ENCODE measurements at regions not wholly inside any gene's neighbourhood (a gene's known extent, or its start where the extent isn't known, plus 50 kb on each side); places are given as distances from the start of the nearest gene placed in this dataset.

GRCh38 chr15:53884441-53884840 is 93.8 kb upstream of the UNC13C start:
- no peak overlapping the region for H3K4me3 ChIP-seq
- TF ChIP-seq POLR2AphosphoS5 (IDR thresholded peaks at IDR 0.05; ENCODE audit: borderline replicate concordance, low read depth, low read length) = no peak
- no peak for TF ChIP-seq FOXP2 (optimal IDR thresholded peaks at IDR 0.05; ENCODE audit: control extremely low read depth, extremely low read length, insufficient read depth)
- TF ChIP-seq EZH2 (IDR thresholded peaks at IDR 0.05) = no peak
- DNase-seq (ENCODE audit: low read depth, low spot score) = no peak

GRCh38 chr15:53882311-53882710 is 95.9 kb upstream of the UNC13C start:
- no peak overlapping the region for H3K4me3 ChIP-seq
- TF ChIP-seq POLR2AphosphoS5 (IDR thresholded peaks at IDR 0.05; ENCODE audit: borderline replicate concordance, low read depth, low read length) (no peak), FOXP2 (optimal IDR thresholded peaks at IDR 0.05; ENCODE audit: control extremely low read depth, extremely low read length, insufficient read depth) (no peak), EZH2 (IDR thresholded peaks at IDR 0.05) (no peak)
- DNase-seq (ENCODE audit: low read depth, low spot score) = no peak
- no peaks in the 10 kb centered on the region for H3K9me3 ChIP-seq (ENCODE audit: low read depth, low read length)
- no peak overlapping the region for H3K9ac ChIP-seq (ENCODE audit: insufficient read length)
- H3K36me3 ChIP-seq (ENCODE audit: insufficient read depth, low read length) = no peaks in the 10 kb centered on the region
- no peak overlapping the region for H3K27ac ChIP-seq

More at GRCh38 chr15:53884441-53884840, 93.8 kb upstream of the UNC13C start:
- Histone ChIP-seq H3K27ac (no peak overlapping the region), H3K9ac (ENCODE audit: insufficient read length) (no peak overlapping the region), H3K9me3 (ENCODE audit: low read depth, low read length) (no peaks in the 10 kb centered on the region), H3K36me3 (ENCODE audit: insufficient read depth, low read length) (no peaks in the 10 kb centered on the region)

- H3K9me3 ChIP-seq (ENCODE audit: low read depth, low read length) = no peaks in the 10 kb centered on the region
- no peak overlapping the region for H3K9ac ChIP-seq (ENCODE audit: insufficient read length)
- no peak overlapping the region for H3K4me3 ChIP-seq
- no peaks in the 10 kb centered on the region for H3K36me3 ChIP-seq (ENCODE audit: insufficient read depth, low read length)
- DNase-seq (ENCODE audit: low read depth, low spot score) = no peak
- H3K27ac ChIP-seq = 0 out of 2 replicates have a peak overlapping the region, but pooled peaks have one; percentile 0
- TF ChIP-seq EZH2 (IDR thresholded peaks at IDR 0.05) (no peak), POLR2AphosphoS5 (IDR thresholded peaks at IDR 0.05; ENCODE audit: borderline replicate concordance, low read depth, low read length) (no peak), FOXP2 (optimal IDR thresholded peaks at IDR 0.05; ENCODE audit: control extremely low read depth, extremely low read length, insufficient read depth) (no peak)
Observed at GRCh38 chr15:53880357-53880756, 97.9 kb upstream of the UNC13C start.

- DNase-seq (ENCODE audit: low read depth, low spot score) = no peak
- Histone ChIP-seq H3K9me3 (ENCODE audit: low read depth, low read length) (no peaks in the 10 kb centered on the region), H3K36me3 (ENCODE audit: insufficient read depth, low read length) (no peaks in the 10 kb centered on the region), H3K4me3 (no peak overlapping the region), H3K27ac (no peak overlapping the region), H3K9ac (ENCODE audit: insufficient read length) (no peak overlapping the region)
- TF ChIP-seq POLR2AphosphoS5 (IDR thresholded peaks at IDR 0.05; ENCODE audit: borderline replicate concordance, low read depth, low read length) (no peak), FOXP2 (optimal IDR thresholded peaks at IDR 0.05; ENCODE audit: control extremely low read depth, extremely low read length, insufficient read depth) (no peak), EZH2 (IDR thresholded peaks at IDR 0.05) (no peak)
Observed at GRCh38 chr15:53875711-53876110, 102.5 kb upstream of the UNC13C start.

GRCh38 chr15:53875139-53875538 is 103.1 kb upstream of the UNC13C start:
- no peak overlapping the region for H3K4me3 ChIP-seq
- no peaks in the 10 kb centered on the region for H3K36me3 ChIP-seq (ENCODE audit: insufficient read depth, low read length)
- no peaks in the 10 kb centered on the region for H3K9me3 ChIP-seq (ENCODE audit: low read depth, low read length)
- no peak overlapping the region for H3K9ac ChIP-seq (ENCODE audit: insufficient read length)
- H3K27ac ChIP-seq = no peak overlapping the region
- DNase-seq (ENCODE audit: low read depth, low spot score) = no peak
- no peak for TF ChIP-seq FOXP2 (optimal IDR thresholded peaks at IDR 0.05; ENCODE audit: control extremely low read depth, extremely low read length, insufficient read depth)
- no peak for TF ChIP-seq POLR2AphosphoS5 (IDR thresholded peaks at IDR 0.05; ENCODE audit: borderline replicate concordance, low read depth, low read length)
- TF ChIP-seq EZH2 (IDR thresholded peaks at IDR 0.05) = no peak

GRCh38 chr15:53872410-53872809 is 105.8 kb upstream of the UNC13C start:
- TF ChIP-seq POLR2AphosphoS5 (IDR thresholded peaks at IDR 0.05; ENCODE audit: borderline replicate concordance, low read depth, low read length) (peak; percentile 26; the same call in 1 of the 2 replicates), FOXP2 (optimal IDR thresholded peaks at IDR 0.05; ENCODE audit: control extremely low read depth, extremely low read length, insufficient read depth) (no peak)
- DNase-seq (ENCODE audit: low read depth, low spot score) = peak; percentile 81
- 0 out of 2 replicates have a peak overlapping the region, but pooled peaks have one; percentile 23 for H3K4me3 ChIP-seq
- no peaks in the 10 kb centered on the region for H3K36me3 ChIP-seq (ENCODE audit: insufficient read depth, low read length)
- H3K9me3 ChIP-seq (ENCODE audit: low read depth, low read length) = no peaks in the 10 kb centered on the region
- H3K9ac ChIP-seq (ENCODE audit: insufficient read length) = no peak overlapping the region
- peak overlapping the region; percentile 93 for H3K27ac ChIP-seq

GRCh38 chr15:53869806-53870073 is 108.5 kb upstream of the UNC13C start:
- H3K4me3 ChIP-seq = no peak overlapping the region
- no peak for DNase-seq (ENCODE audit: low read depth, low spot score)
- H3K9ac ChIP-seq (ENCODE audit: insufficient read length) = no peak overlapping the region
- TF ChIP-seq POLR2AphosphoS5 (IDR thresholded peaks at IDR 0.05; ENCODE audit: borderline replicate concordance, low read depth, low read length) (no peak), FOXP2 (optimal IDR thresholded peaks at IDR 0.05; ENCODE audit: control extremely low read depth, extremely low read length, insufficient read depth) (no peak)
- H3K9me3 ChIP-seq (ENCODE audit: low read depth, low read length) = no peaks in the 10 kb centered on the region
- H3K27ac ChIP-seq = no peak overlapping the region
- no peaks in the 10 kb centered on the region for H3K36me3 ChIP-seq (ENCODE audit: insufficient read depth, low read length)

- no peak for TF ChIP-seq POLR2AphosphoS5 (IDR thresholded peaks at IDR 0.05; ENCODE audit: borderline replicate concordance, low read depth, low read length)
- TF ChIP-seq EZH2 (IDR thresholded peaks at IDR 0.05) = no peak
- no peak for TF ChIP-seq FOXP2 (optimal IDR thresholded peaks at IDR 0.05; ENCODE audit: control extremely low read depth, extremely low read length, insufficient read depth)
- Histone ChIP-seq H3K27ac (no peak overlapping the region), H3K36me3 (ENCODE audit: insufficient read depth, low read length) (no peaks in the 10 kb centered on the region), H3K9ac (ENCODE audit: insufficient read length) (no peak overlapping the region), H3K4me3 (no peak overlapping the region), H3K9me3 (ENCODE audit: low read depth, low read length) (no peaks in the 10 kb centered on the region)
- no peak for DNase-seq (ENCODE audit: low read depth, low spot score)
Observed at GRCh38 chr15:53869044-53869805, 109.0 kb upstream of the UNC13C start.

- Histone ChIP-seq H3K9ac (ENCODE audit: insufficient read length) (no peak overlapping the region), H3K9me3 (ENCODE audit: low read depth, low read length) (no peaks in the 10 kb centered on the region), H3K36me3 (ENCODE audit: insufficient read depth, low read length) (no peaks in the 10 kb centered on the region), H3K27ac (no peak overlapping the region), H3K4me3 (no peak overlapping the region)
- no peak for TF ChIP-seq FOXP2 (optimal IDR thresholded peaks at IDR 0.05; ENCODE audit: control extremely low read depth, extremely low read length, insufficient read depth)
- TF ChIP-seq POLR2AphosphoS5 (IDR thresholded peaks at IDR 0.05; ENCODE audit: borderline replicate concordance, low read depth, low read length) = no peak
- no peak for TF ChIP-seq EZH2 (IDR thresholded peaks at IDR 0.05)
- DNase-seq (ENCODE audit: low read depth, low spot score) = no peak
Observed at GRCh38 chr15:53862386-53862785, 102.9 kb upstream of the WDR72 start.
